ENCODE measurements at regions not wholly inside any gene's neighbourhood (a gene's known extent, or its start where the extent isn't known, plus 50 kb on each side); places are given as distances from the start of the nearest gene placed in this dataset.
"Not testable (repeated sequence)": the region's sequence is repeated elsewhere in the genome, so short reads cannot be mapped to it uniquely, and the experiment has no call there.

DNA sequence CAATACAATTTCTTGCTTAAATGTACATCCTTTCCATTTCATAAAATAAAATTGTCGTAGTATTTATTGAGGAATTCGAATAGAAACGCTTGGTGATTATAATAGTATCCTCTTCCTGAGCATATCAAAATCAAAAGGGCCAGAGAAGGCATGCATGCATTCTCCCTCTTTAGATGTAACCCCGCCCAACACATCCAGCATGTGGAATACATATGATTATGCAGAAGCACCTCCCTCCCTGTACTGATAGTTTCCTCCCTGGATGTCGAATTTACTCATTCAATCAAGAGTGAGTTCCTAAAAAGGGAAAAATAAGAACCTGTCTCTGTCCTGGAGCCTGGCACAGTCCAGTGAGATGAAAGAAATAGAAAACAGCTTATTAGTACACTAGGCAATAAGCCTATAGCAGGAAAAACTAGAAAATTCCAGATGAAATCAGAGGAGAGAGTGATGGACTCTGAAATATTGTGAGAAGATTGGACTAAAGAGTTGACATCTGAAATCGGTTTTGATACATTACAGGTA lies 262.9 kb downstream of the RDH14 start:
- no peak for DNase-seq
- in situ Hi-C loops (cut with HindIII; ENCODE audit: low pct_ligation_motif_present, low pct_unique_long_range_greater_than_20kb, low sequenced_read_pairs) = no loop called here

DNA sequence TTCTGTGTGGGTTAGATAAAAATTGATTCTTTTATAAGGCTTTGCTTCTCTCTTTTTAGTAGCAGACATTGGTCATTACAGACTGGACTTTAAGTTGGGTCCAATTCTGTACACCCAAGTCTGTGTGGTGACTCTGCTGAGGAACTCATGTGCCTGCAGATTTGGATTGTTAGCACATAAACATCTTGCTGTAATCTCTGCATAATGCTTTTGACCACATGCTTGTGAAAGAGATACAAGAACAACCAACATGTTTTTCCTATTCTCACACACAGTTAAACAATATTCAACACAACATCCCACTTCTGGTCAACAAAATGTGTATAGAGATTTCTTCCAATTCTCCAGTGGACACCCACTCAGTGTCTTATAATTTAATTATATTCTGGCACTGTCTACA lies 270.1 kb downstream of the RDH14 start:
- DNase-seq = no peak
- in situ Hi-C loops (cut with HindIII; ENCODE audit: low pct_ligation_motif_present, low pct_unique_long_range_greater_than_20kb, low sequenced_read_pairs) = no loop called here

DNA sequence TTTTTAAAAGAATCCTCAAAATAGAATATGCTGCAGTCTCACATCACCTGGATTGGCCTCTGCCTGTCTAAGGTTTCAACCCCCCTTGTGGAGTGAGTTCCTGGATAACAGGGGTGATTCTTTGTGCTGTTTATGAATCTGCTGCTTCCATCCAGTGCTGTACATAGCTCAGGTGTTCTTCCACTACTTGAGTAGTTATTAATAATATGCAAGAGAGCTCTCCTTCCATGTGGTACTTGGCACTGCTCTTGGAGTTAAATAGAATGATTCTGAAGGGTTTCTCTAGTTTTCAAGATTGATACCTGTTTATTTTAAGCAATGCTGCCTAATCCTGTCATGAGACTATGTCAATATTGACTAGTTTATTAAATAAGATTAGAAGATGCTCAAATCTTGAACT lies 273.6 kb downstream of the RDH14 start:
- in situ Hi-C loops (cut with HindIII; ENCODE audit: low pct_ligation_motif_present, low pct_unique_long_range_greater_than_20kb, low sequenced_read_pairs) = no loop called here

DNA sequence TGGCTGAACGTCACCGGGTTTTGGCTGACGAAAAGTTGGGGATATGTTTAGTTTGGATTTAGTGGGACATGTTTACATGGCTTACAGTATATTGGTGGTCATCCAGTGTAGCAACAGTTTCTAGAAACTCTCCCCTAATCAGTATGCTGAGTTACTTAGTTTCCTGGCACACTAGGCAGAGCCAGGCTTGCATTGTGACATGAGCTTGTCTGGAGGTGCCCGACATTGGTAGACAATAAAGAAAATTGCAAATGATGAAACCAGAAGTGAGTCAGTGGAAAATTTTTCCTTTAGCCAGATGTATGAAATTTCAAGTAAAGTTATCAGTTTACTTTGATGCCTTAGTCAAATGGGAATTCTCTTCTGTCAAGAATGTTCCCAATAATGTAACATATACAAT lies 276.1 kb downstream of the RDH14 start:
- in situ Hi-C loops (cut with HindIII; ENCODE audit: low pct_ligation_motif_present, low pct_unique_long_range_greater_than_20kb, low sequenced_read_pairs) = no loop called here

More for the DNA sequence above, 273.6 kb downstream of the RDH14 start:
- no peak for DNase-seq

DNA sequence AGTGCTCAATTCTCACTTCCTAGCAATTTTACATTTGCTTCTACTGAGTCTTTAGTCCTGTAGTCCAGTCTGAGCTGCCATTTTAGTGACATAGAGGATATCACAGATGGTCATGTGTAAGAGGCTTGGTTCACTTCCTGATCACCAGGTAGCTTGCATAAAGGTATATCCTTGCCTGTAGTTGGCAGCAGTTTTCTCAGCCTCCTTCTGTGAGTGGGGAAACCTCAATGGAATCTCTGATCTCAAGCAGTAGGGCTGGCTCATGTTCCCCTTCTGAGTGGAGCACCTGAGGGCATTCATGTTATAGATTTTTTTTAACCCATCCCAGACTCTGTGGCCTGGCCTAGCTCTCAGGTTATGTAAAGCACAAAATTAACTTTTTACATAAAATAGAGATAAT lies 278.4 kb downstream of the RDH14 start:
- in situ Hi-C loops (cut with HindIII; ENCODE audit: low pct_ligation_motif_present, low pct_unique_long_range_greater_than_20kb, low sequenced_read_pairs) = no loop called here
- DNase-seq = no peak

More for the DNA sequence above, 276.1 kb downstream of the RDH14 start:
- no peak for DNase-seq

DNA sequence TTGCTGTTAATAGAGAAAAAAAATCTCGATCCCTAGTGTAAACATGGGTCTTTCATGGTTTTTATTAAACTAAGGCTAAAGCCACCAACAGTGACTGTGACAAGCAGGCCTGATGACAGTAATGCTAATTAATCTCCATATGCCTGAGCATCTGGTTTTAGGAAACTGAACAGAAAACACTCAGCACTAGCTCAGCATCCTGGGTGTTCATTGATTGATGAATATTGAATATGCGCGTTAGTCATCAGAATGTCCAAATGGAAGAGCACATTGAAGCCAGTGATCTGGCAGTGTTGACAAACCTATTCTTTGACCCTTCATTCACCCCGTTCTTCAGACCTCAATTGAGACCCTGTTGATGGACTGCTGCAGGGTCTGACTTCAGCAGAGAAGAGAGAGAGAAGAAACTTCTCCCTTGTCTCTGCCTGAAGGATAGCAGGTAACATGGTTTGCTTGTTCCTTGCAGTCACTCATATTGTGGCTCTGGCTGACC lies 283.8 kb downstream of the RDH14 start:
- in situ Hi-C loops (cut with HindIII; ENCODE audit: low pct_ligation_motif_present, low pct_unique_long_range_greater_than_20kb, low sequenced_read_pairs) = no loop called here
- no peak for DNase-seq

DNA sequence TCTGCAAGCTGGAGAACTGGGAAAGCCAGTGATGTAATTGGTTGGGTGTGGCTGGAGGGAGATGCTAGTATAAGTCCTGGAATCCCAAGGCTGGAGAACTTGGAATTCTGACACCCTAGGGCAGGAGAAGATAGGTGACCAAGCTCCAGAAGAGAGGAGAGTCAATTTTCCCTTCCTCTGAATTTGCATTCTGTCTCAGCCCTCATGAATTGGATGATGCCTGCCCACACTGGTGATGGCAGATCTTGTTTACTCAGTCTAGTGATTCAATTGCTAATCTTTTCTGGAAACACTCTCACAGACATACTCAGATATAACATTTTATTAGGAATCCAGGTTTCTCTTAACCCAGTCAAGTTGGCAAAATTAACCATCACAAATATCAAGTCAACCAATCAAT lies 287.2 kb downstream of the RDH14 start:
- in situ Hi-C loops (cut with HindIII; ENCODE audit: low pct_ligation_motif_present, low pct_unique_long_range_greater_than_20kb, low sequenced_read_pairs) = no loop called here
- no peak for DNase-seq

DNA sequence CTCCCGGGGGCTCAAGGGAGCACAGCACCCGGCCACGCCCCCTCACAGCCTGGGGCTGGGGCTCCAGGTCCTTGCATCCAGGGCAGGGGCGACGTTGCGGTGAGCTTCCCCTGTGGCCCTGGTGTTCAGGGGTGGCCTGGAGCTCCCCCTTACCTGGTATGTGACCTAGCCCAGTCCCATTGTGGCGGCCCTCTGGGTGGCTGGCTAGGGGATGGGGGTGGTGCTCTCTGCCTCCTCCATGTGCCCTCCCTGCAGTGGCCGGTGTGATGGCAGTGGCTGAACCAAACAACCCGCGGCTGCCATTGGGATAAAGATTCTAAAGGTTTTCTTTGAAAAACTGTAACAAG lies 288.3 kb downstream of the RDH14 start:
- in situ Hi-C loops (cut with HindIII; ENCODE audit: low pct_ligation_motif_present, low pct_unique_long_range_greater_than_20kb, low sequenced_read_pairs) = no loop called here

DNA sequence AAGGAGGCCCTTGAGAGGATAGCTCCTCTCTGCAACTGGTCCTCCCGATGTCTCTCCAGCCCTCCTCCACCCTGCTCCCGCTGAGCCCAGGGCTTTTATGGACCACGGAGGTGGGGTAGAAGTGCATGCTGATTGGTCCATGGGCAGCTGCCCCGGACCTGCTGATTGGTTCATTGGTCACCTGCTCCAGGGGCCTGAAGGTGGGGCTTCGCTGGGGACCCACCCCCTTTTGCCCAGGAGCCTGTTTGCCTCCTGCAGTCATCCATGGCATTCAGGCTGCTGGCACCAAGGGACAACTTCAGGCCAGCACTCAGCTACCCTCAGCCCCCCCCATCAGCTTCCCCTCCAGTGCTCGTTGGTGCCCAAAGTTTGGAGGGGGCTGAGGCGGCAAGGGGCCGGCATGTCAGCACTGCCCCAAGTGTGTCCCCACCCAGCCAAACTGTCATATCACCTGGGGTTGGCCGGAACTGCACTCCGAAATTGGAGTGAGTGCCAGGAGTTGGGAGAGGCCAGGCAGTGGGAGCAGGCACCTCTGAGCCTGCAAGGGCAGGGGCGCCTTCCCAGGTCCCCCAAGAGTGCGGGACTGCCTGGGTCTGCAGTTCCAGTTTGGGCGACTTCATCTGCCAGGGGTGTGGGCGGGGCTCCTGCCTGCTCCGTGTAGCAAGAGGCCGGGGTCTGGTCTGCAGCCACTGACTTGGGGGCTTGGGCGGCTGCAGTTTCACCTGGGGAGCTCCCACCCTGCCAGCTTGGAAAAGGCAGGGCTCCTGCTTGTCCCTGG lies 288.9 kb downstream of the RDH14 start:
- in situ Hi-C loops (cut with HindIII; ENCODE audit: low pct_ligation_motif_present, low pct_unique_long_range_greater_than_20kb, low sequenced_read_pairs) = no loop called here
- DNase-seq = no peak

More for the DNA sequence above, 288.3 kb downstream of the RDH14 start:
- no peak for DNase-seq

DNA sequence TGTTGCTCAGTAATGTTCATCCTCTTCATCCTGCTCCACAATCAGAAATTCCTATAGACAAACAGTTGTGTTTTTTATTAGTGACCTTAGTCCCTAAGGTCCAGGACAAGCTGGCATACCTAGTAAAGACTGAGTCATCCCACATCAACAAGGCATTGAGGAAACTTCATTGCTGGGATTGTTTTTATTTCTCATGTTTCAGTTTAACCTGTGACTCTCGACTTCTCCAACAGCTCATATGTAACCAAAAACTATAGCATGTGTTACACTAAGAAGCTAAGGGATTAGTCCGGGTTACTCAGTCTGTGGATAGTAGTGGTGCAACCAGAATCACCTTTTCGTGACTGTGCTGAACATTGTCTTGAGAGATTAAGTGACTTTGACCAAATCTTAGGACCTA lies 292.1 kb downstream of the RDH14 start:
- in situ Hi-C loops (cut with HindIII; ENCODE audit: low pct_ligation_motif_present, low pct_unique_long_range_greater_than_20kb, low sequenced_read_pairs) = no loop called here
- no peak for DNase-seq

DNA sequence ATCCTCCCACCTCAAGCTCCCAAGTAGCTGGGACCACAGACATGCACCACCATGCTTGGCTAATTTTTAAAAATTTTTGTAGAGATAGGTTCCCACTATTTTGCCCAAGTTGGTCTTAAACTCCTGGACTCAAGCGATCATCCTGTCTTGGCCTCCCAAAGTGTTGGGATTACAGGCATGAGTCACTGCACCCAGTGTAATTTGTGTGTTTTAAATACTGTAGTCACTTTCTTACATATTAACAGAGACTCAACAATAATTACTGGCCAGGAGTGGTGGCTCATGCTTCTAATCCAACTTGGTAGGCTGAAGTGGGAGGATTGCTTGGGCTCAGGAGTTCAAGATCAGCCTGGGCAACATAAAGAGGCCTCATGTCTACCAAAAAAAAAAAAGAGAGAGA lies 293.0 kb downstream of the RDH14 start:
- peak; percentile 51 for DNase-seq
- in situ Hi-C loops (cut with HindIII; ENCODE audit: low pct_ligation_motif_present, low pct_unique_long_range_greater_than_20kb, low sequenced_read_pairs) = no loop called here

DNA sequence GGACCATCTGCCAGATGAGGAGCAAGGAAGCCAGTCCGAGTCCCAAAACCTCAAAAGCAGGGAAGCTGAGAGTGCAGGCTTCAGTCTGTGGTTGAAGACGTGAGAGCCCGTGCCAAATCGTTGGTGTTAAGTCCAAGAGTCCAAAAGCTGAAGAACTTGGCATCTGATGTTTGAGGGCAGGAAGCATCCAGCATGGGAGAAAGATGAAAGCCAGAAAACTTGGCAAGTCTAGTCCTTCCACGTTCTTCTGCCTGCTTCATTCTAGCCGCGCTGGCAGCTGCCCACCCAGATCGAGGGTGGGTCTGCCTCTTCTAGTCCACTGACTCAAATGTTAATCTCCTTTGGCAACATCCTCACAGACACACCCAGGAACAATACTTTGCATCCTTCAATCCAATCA lies 293.8 kb downstream of the RDH14 start:
- DNase-seq; in situ Hi-C loops (cut with HindIII; ENCODE audit: low pct_ligation_motif_present, low pct_unique_long_range_greater_than_20kb, low sequenced_read_pairs): not testable (repeated sequence)

DNA sequence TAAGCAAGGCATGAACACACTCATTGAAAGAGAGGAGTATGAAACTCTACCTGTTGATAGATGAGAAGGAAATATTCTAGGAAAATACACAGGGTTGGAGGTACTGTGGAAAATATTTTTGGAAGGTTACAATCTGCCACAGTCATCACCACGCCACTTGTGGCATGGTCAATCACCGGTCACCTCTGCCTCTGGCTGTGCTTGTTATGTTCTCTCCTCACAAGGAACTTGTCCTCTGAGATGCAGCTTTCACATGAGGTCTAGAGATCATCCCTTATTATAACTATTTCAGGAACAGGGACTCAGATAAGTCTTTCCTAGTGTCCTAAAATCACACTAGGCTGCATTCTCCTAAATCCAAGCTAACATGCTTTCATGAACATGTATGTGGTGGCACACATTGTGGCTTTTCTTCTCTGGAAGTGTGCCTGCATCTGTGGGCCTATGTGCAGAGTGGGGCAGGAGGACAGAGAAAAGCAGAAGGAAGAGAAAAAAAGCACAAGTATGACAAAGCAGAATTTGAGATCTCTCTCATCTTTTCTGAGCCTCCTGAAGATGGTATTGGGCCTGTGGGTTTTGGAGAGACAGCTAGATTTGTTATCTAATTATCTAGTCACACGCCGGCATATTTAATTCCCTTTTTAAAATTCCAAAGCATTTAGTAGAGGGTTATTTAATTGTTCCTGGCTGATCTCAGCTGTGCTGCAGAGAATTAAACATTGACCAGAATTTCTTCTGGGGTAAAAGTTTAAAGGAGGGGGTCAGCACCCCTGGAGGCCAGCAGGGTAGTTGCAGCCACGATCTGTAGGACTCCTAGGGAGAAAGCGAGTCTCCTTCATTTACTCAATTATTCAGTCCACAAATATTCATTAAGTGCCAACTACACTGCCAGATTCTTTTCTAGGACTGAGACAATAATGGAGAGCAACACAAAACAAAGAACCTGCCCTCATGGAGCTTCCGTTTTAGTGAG lies 294.6 kb downstream of the RDH14 start:
- in situ Hi-C loops (cut with HindIII; ENCODE audit: low pct_ligation_motif_present, low pct_unique_long_range_greater_than_20kb, low sequenced_read_pairs) = no loop called here
- peak; percentile 3 for DNase-seq

DNA sequence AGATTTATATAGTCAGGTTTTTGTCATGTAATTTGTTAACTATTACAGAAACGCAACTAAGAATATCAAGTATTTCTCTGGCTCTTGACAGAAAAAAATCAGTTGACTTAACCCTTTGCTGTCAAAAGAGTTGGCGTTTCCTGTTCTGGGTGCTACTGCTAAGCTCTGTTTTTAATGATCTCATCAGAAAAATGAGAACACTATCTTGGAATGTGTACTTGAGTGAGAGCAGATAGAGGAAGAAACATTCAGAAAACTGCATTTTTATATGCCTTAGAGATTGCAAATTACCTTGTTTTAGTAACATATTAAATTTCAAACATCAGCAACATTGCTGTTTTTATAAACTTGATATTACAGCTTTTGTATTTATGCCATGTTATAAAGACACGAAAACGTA lies 297.9 kb downstream of the RDH14 start:
- no peak for DNase-seq
- in situ Hi-C loops (cut with HindIII; ENCODE audit: low pct_ligation_motif_present, low pct_unique_long_range_greater_than_20kb, low sequenced_read_pairs) = no loop called here

DNA sequence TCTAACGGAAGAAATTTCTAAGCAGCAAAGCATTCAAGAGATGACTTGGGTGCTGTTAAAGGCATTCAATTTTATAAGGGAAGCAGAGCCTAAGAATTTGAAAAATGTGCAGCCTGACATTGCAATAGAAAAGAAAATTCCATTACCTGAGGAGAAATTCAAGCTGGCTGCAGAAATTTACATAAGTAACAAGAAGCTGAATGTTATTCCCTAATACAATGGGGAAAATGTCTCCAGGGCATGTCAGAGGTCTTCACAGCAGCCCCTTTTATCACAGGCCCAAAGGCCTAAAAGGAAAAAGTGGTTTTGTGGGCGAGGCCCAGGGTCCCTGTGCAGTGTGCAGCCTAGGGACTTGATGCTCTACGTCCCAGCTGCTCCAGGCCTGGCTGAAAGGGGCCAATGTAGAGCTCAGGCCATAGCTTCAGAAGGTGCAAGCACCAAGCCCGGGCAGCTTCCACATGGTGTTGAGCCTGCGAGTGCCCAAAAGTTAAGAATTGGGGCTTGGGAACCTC lies 306.7 kb downstream of the RDH14 start:
- DNase-seq = no peak
- in situ Hi-C loops (cut with HindIII; ENCODE audit: low pct_ligation_motif_present, low pct_unique_long_range_greater_than_20kb, low sequenced_read_pairs) = no loop called here

DNA sequence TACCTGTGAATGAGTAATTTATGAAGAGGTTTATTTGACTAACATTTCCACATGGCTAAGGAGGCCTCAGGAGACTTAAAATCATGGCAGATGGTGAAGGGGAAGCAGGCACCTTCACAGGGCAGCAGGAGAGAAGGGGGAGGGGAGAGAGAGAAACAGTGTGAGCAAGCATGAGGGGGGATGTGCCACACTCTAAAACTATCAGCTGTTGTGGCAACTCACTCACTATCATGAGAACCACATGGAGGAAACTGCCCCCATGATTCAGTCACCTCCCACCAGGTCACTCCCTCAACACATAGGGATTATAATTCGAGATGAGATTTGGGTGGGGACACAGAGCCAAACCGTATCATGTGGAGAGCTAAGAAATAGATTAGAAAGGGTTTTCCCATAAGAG lies 309.0 kb downstream of the RDH14 start:
- no peak for DNase-seq
- in situ Hi-C loops (cut with HindIII; ENCODE audit: low pct_ligation_motif_present, low pct_unique_long_range_greater_than_20kb, low sequenced_read_pairs) = no loop called here

DNA sequence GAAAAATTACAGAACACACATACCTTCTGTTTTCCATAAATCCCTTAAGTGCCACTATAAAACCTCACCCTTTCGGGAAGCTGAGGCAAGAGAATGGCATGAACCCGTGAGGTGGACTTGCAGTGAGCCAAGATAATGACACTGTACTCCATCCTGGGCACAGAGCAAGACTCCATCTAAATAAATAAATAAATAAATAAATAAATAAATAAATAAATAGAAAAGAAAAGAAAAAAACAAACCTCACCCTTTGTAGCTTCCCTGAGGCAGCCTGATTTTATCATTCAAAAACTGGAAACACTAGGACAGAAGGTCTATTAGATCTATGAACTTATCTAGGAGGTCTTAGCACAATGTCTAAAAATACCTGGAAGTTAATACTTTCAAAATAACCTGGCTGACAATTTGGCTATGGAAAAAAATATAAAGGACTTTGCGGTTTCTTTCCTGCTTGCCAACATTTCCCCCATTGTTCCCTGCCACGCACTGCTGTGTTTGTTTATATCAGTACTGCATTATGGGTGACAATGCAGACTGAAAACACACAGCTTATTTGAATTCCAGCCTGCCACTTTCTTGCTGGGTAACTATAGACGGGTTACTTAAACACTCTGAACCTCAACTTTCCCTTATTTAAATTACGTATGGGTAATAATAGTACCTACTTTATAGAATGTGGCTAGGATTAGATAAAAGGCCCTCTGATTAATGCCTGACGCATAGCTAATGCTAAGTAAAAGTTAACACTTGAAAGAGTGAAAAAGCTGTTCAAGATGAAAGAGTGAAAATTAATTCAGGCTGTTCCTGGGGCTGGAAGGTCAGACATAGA lies 313.0 kb downstream of the RDH14 start:
- in situ Hi-C loops (cut with HindIII; ENCODE audit: low pct_ligation_motif_present, low pct_unique_long_range_greater_than_20kb, low sequenced_read_pairs) = no loop called here
- DNase-seq = no peak

DNA sequence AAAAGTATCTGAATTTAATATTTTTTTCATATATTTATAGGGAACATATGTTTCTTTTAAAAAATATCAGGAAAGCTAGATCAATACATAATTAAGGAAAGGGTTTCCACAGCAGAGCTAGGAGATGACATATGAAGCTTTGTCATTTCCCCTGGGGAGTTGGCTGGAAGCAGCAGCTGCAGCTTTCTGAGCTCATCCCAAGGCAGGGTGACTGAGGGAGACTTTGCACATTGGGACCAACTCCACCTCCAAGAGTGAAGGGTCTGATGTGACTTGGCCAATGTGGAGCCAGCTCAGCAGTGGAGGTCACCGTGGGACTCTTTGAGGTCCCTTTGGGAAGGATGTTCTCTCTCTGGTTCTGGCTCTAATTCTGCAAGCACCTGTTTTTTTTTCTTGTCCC lies 315.1 kb downstream of the RDH14 start:
- DNase-seq = no peak
- in situ Hi-C loops (cut with HindIII; ENCODE audit: low pct_ligation_motif_present, low pct_unique_long_range_greater_than_20kb, low sequenced_read_pairs) = no loop called here

All from ACHN (cell line).